ENCODE measurements at regions not wholly inside any gene's neighbourhood (a gene's known extent, or its start where the extent isn't known, plus 50 kb on each side); places are given as distances from the start of the nearest gene placed in this dataset.

- no peak overlapping the region for H3K27ac ChIP-seq (ENCODE audit: extremely low read depth, low read depth, low read length)
- no peaks in the 10 kb centered on the region; the same call in 1 of the 2 replicates for H3K9me3 ChIP-seq (ENCODE audit: control insufficient read depth, insufficient read depth, low read depth, low read length)
- no peaks in the 10 kb centered on the region for H3K36me3 ChIP-seq (ENCODE audit: control insufficient read depth in 2 of 2, insufficient read depth in 1 of 2, low read length in 2 of 2)
- CTCF ChIA-PET = interaction anchor here (0.6 to 1.4 kb wide), 3 partner anchors 113 to 258 kb away, joined by 3 to 4 read pairs (median 3); partner anchors contain the start of gene ENC1
- no peak for TF ChIP-seq IKZF3 (tag by site-specific recombination; IDR thresholded peaks at IDR 0.05)
- TF ChIP-seq SCRT1 (tag by site-specific recombination; IDR thresholded peaks at IDR 0.05; ENCODE audit: borderline replicate concordance) = no peak
- no peak for TF ChIP-seq ZNF433 (tag by site-specific recombination; IDR thresholded peaks at IDR 0.05; ENCODE audit: low read depth)
- TF ChIP-seq ZNF354C (tag by site-specific recombination; IDR thresholded peaks at IDR 0.05; ENCODE audit: borderline replicate concordance, low read depth) = no peak
- no peak for TF ChIP-seq REPIN1 (tag by site-specific recombination; IDR thresholded peaks at IDR 0.05; ENCODE audit: low read depth)
- no peak for TF ChIP-seq ZNF155 (tag by site-specific recombination; IDR thresholded peaks at IDR 0.05)
- TF ChIP-seq ZNF704 (tag by site-specific recombination; IDR thresholded peaks at IDR 0.05) = no peak
- no peak for TF ChIP-seq ZNF10 (tag by site-specific recombination; IDR thresholded peaks at IDR 0.05)
- TF ChIP-seq ZNF843 (tag by site-specific recombination; IDR thresholded peaks at IDR 0.05) = no peak
- TF ChIP-seq ZNF518A (tag by site-specific recombination; conservative IDR thresholded peaks at IDR 0.05; ENCODE audit: low read depth) = no peak
- TF ChIP-seq HOXD13 (CRISPR knock-in tag; IDR thresholded peaks at IDR 0.05; ENCODE audit: borderline replicate concordance) = no peak
- no peak for TF ChIP-seq PRDM6 (tag by site-specific recombination; IDR thresholded peaks at IDR 0.05)
- no peak for TF ChIP-seq ZNF654 (tag by site-specific recombination; IDR thresholded peaks at IDR 0.05; ENCODE audit: low read depth)
- no peak for TF ChIP-seq HOXC10 (CRISPR knock-in tag; IDR thresholded peaks at IDR 0.05)
- no peak for TF ChIP-seq ZSCAN16 (tag by site-specific recombination; IDR thresholded peaks at IDR 0.05)
- no peak for TF ChIP-seq SP2 (tag by site-specific recombination; IDR thresholded peaks at IDR 0.05)
- TF ChIP-seq ZFP3 (tag by site-specific recombination; IDR thresholded peaks at IDR 0.05; ENCODE audit: low read depth) = no peak
- no peak for TF ChIP-seq ZNF23 (tag by site-specific recombination; IDR thresholded peaks at IDR 0.05; ENCODE audit: borderline replicate concordance)
- TF ChIP-seq SP7 (tag by site-specific recombination; IDR thresholded peaks at IDR 0.05) = no peak
- no peak for TF ChIP-seq ZNF292 (tag by site-specific recombination; IDR thresholded peaks at IDR 0.05; ENCODE audit: borderline replicate concordance, low read depth)
- POLR2A ChIA-PET = no interaction called here
- H3K4me3 ChIP-seq (ENCODE audit: low read depth, low read length) = no peak overlapping the region
- peaks cover 12% of the 10 kb centered on the region for H3K4me1 ChIP-seq (ENCODE audit: control insufficient read depth, insufficient read depth, low read length)
Observed at GRCh38 chr5:74391410-74391809, 249.1 kb downstream of the ENC1 start.

Data from HEK293 (cell line).